ENCODE measurements at regions not wholly inside any gene's neighbourhood (a gene's known extent, or its start where the extent isn't known, plus 50 kb on each side); places are given as distances from the start of the nearest gene placed in this dataset.

DNA sequence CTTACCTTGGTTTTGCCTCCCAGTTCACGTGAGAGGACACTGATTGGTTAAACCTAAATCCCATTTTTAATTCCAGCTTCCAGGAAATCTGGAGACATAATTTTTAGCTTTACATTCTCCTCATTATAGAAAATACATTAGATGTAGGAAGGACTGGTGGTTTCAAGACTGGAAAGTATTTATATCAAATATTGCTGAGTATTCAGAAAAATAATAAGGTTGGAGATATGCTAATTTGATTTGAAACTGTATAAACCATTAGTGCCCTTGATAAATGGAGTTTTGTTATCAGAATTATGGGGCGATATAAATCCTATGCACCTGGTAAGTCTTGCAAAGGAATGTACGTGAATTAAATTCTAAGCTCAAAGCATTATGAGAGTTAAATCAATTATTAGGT lies 218.0 kb upstream of the ADGRL4 start:
- Histone ChIP-seq H3K27ac (ENCODE audit: low read depth, low read length, poor library complexity, severe bottlenecking) (no peak overlapping the region), H3K27me3 (ENCODE audit: insufficient read depth, low read length) (no peaks in the 10 kb centered on the region), H4K20me1 (ENCODE audit: insufficient read depth, low read length) (no peaks in the 10 kb centered on the region), H3K36me3 (ENCODE audit: insufficient read depth, low read length) (no peaks in the 10 kb centered on the region), H3K4me3 (ENCODE audit: low read depth, low read length, poor library complexity, severe bottlenecking) (no peak overlapping the region), H3K4me2 (ENCODE audit: low read length) (no peak overlapping the region), H3F3A (ENCODE audit: insufficient read depth, low read length) (no peaks in the 10 kb centered on the region), H3K79me2 (ENCODE audit: insufficient read depth, low read length) (no peaks in the 10 kb centered on the region), H2AFZ (ENCODE audit: low read length) (no peak overlapping the region), H3K9me3 (ENCODE audit: low read length) (no peaks in the 10 kb centered on the region), H3K9me2 (ENCODE audit: low read depth, low read length) (no peaks in the 10 kb centered on the region), H3K9ac (ENCODE audit: low read length) (no peak overlapping the region), H3K4me1 (ENCODE audit: insufficient read depth, low read length, severe bottlenecking) (no peaks in the 10 kb centered on the region)
- no peak for TF ChIP-seq EZH2 (IDR thresholded peaks at IDR 0.05; ENCODE audit: borderline replicate concordance, low read length)
- TF ChIP-seq, protein P1, sequence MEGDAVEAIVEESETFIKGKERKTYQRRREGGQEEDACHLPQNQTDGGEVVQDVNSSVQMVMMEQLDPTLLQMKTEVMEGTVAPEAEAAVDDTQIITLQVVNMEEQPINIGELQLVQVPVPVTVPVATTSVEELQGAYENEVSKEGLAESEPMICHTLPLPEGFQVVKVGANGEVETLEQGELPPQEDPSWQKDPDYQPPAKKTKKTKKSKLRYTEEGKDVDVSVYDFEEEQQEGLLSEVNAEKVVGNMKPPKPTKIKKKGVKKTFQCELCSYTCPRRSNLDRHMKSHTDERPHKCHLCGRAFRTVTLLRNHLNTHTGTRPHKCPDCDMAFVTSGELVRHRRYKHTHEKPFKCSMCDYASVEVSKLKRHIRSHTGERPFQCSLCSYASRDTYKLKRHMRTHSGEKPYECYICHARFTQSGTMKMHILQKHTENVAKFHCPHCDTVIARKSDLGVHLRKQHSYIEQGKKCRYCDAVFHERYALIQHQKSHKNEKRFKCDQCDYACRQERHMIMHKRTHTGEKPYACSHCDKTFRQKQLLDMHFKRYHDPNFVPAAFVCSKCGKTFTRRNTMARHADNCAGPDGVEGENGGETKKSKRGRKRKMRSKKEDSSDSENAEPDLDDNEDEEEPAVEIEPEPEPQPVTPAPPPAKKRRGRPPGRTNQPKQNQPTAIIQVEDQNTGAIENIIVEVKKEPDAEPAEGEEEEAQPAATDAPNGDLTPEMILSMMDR (IDR thresholded peaks at IDR 0.05; ENCODE audit: low read length), result no peak

GRCh38 chr1:79220509-79220908 lies 214.0 kb upstream of the ADGRL4 start:
- Histone ChIP-seq H3K4me3 (ENCODE audit: low read depth, low read length, poor library complexity, severe bottlenecking) (no peak overlapping the region), H3K9ac (ENCODE audit: low read length) (no peak overlapping the region), H3F3A (ENCODE audit: insufficient read depth, low read length) (no peaks in the 10 kb centered on the region), H3K4me2 (ENCODE audit: low read length) (no peak overlapping the region), H3K27me3 (ENCODE audit: insufficient read depth, low read length) (no peaks in the 10 kb centered on the region), H3K9me2 (ENCODE audit: low read depth, low read length) (no peaks in the 10 kb centered on the region), H3K79me2 (ENCODE audit: insufficient read depth, low read length) (no peaks in the 10 kb centered on the region), H3K9me3 (ENCODE audit: low read length) (no peaks in the 10 kb centered on the region), H4K20me1 (ENCODE audit: insufficient read depth, low read length) (no peaks in the 10 kb centered on the region), H3K4me1 (ENCODE audit: insufficient read depth, low read length, severe bottlenecking) (no peaks in the 10 kb centered on the region), H3K36me3 (ENCODE audit: insufficient read depth, low read length) (no peaks in the 10 kb centered on the region), H3K27ac (ENCODE audit: low read depth, low read length, poor library complexity, severe bottlenecking) (no peak overlapping the region), H2AFZ (ENCODE audit: low read length) (no peak overlapping the region)
- no peak for TF ChIP-seq EZH2 (IDR thresholded peaks at IDR 0.05; ENCODE audit: borderline replicate concordance, low read length)
- TF ChIP-seq, protein P1 (IDR thresholded peaks at IDR 0.05; ENCODE audit: low read length), result no peak

DNA sequence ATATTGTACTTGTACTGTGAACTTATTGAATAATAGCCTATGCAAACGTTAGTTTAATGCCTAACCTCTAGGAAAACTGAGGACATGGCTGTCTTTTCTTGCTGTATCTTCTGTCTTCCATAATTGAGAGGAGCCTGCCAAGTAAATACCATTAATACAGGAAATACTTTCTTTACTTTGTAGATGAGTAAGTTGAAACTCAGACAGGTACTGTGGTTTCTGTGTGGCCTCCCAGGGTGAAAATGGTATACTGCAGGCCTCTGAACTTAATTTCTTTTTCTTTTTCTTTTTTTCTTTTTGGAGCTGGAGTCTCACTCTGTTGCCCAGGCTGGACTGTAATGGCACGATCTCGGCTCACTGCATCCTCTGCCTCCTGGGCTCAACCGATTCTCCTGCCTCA lies 208.8 kb upstream of the ADGRL4 start:
- Histone ChIP-seq H3K79me2 (ENCODE audit: insufficient read depth, low read length) (no peaks in the 10 kb centered on the region), H3K4me3 (ENCODE audit: low read depth, low read length, poor library complexity, severe bottlenecking) (no peak overlapping the region), H3K36me3 (ENCODE audit: insufficient read depth, low read length) (no peaks in the 10 kb centered on the region), H3F3A (ENCODE audit: insufficient read depth, low read length) (no peaks in the 10 kb centered on the region), H3K9me3 (ENCODE audit: low read length) (no peaks in the 10 kb centered on the region), H2AFZ (ENCODE audit: low read length) (no peak overlapping the region), H3K4me1 (ENCODE audit: insufficient read depth, low read length, severe bottlenecking) (no peaks in the 10 kb centered on the region), H4K20me1 (ENCODE audit: insufficient read depth, low read length) (no peaks in the 10 kb centered on the region), H3K9me2 (ENCODE audit: low read depth, low read length) (no peaks in the 10 kb centered on the region), H3K27me3 (ENCODE audit: insufficient read depth, low read length) (no peaks in the 10 kb centered on the region), H3K4me2 (ENCODE audit: low read length) (no peak overlapping the region), H3K9ac (ENCODE audit: low read length) (no peak overlapping the region), H3K27ac (ENCODE audit: low read depth, low read length, poor library complexity, severe bottlenecking) (no peak overlapping the region)
- TF ChIP-seq, protein P1 (IDR thresholded peaks at IDR 0.05; ENCODE audit: low read length), result no peak
- no peak for TF ChIP-seq EZH2 (IDR thresholded peaks at IDR 0.05; ENCODE audit: borderline replicate concordance, low read length)
